ENCODE measurements at regions not wholly inside any gene's neighbourhood (a gene's known extent, or its start where the extent isn't known, plus 50 kb on each side); places are given as distances from the start of the nearest gene placed in this dataset.

DNA sequence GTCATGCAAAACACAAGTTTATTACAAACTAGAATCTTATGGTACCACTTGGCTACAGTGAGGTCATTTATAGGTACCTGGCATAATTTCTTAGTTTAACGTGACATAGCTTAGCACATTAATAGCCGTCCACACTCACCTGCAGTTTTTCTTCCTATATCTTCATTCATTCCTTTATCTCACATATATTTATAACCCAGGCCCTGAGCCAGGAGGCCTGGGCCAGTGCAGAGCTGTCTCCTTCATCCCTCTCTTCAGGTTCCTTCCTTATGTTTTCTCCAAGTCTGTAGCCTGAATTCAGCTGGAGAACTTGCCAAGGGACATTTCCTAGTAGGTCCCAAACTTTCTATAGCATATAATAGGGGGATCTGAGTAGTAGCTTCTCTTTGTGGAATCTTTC is 367.9 kb upstream of the SGCD start:
- no peak for TF ChIP-seq GATA2 (IDR thresholded peaks at IDR 0.05; ENCODE audit: low read depth, low read length)
- no peak for TF ChIP-seq GATA3 (IDR thresholded peaks at IDR 0.05; ENCODE audit: low read depth, low read length)

Data from SH-SY5Y (cell line).